HUES48 (cell line): ENCODE measurements at regions not wholly inside any gene's neighbourhood (a gene's known extent, or its start where the extent isn't known, plus 50 kb on each side); places are given as distances from the start of the nearest gene placed in this dataset.

Experiments
- H3K27ac ChIP-seq: one replicate; pipeline ENCODE4 v1.7.0; 2013; ENCODE audit warnings: low read depth, low read length, inconsistent platforms
- H3K27me3 ChIP-seq: 2 replicates; pipeline ENCODE4 v1.6.1; 2013; ENCODE audit warnings: mild to moderate bottlenecking, low read length; ENCODE audit not compliant: control insufficient read depth, insufficient read depth
- H3K36me3 ChIP-seq: 2 replicates; pipeline ENCODE4 v1.6.1; 2013; ENCODE audit warnings: low read length; ENCODE audit not compliant: control insufficient read depth, insufficient read depth
- H3K4me1 ChIP-seq: 2 replicates; pipeline ENCODE4 v1.6.1; 2013; ENCODE audit warnings: mild to moderate bottlenecking, low read length; ENCODE audit not compliant: control insufficient read depth, insufficient read depth
- H3K4me3 ChIP-seq: 2 replicates; pipeline ENCODE4 v1.5.1; 2013; ENCODE audit warnings: mild to moderate bottlenecking, low read depth, low read length
- H3K9ac ChIP-seq: 2 replicates; pipeline ENCODE4 v1.6.1; 2013; ENCODE audit warnings: mild to moderate bottlenecking, low read depth, low read length, moderate library complexity
- H3K9me3 ChIP-seq: 2 replicates; pipeline ENCODE4 v1.6.1; 2013; ENCODE audit warnings: low read length; ENCODE audit not compliant: control insufficient read depth, insufficient read depth

GRCh38 chr20:52682237-52682636 lies 289.9 kb upstream of the TSHZ2 start:
- Histone ChIP-seq H3K9ac (no peak overlapping the region), H3K4me1 (no peaks in the 10 kb centered on the region), H3K4me3 (no peak overlapping the region), H3K27ac (no peak overlapping the region), H3K36me3 (no peaks in the 10 kb centered on the region), H3K27me3 (no peaks in the 10 kb centered on the region), H3K9me3 (no peaks in the 10 kb centered on the region)

GRCh38 chr20:52681288-52681687 lies 290.9 kb upstream of the TSHZ2 start:
- no peaks in the 10 kb centered on the region for H3K27me3 ChIP-seq
- no peaks in the 10 kb centered on the region for H3K9me3 ChIP-seq
- H3K9ac ChIP-seq = no peak overlapping the region
- H3K36me3 ChIP-seq = no peaks in the 10 kb centered on the region
- peaks cover 3% of the 10 kb centered on the region for H3K4me1 ChIP-seq
- no peak overlapping the region for H3K4me3 ChIP-seq
- H3K27ac ChIP-seq = no peak overlapping the region

GRCh38 chr20:52677216-52677615 lies 294.9 kb upstream of the TSHZ2 start:
- Histone ChIP-seq H3K27me3 (no peaks in the 10 kb centered on the region), H3K9me3 (no peaks in the 10 kb centered on the region), H3K9ac (no peak overlapping the region), H3K36me3 (no peaks in the 10 kb centered on the region), H3K4me3 (no peak overlapping the region), H3K27ac (no peak overlapping the region), H3K4me1 (peaks cover 15% of the 10 kb centered on the region)

- H3K9ac ChIP-seq = no peak overlapping the region
- H3K27me3 ChIP-seq = no peaks in the 10 kb centered on the region
- no peaks in the 10 kb centered on the region for H3K36me3 ChIP-seq
- no peaks in the 10 kb centered on the region for H3K9me3 ChIP-seq
- peaks cover 15% of the 10 kb centered on the region for H3K4me1 ChIP-seq
- no peak overlapping the region for H3K27ac ChIP-seq
- no peak overlapping the region for H3K4me3 ChIP-seq
Measured at GRCh38 chr20:52676283-52676995, 295.7 kb upstream of the TSHZ2 start.

GRCh38 chr20:52675375-52675774 lies 296.8 kb upstream of the TSHZ2 start:
- Histone ChIP-seq H3K36me3 (no peaks in the 10 kb centered on the region), H3K27ac (no peak overlapping the region), H3K27me3 (no peaks in the 10 kb centered on the region)

GRCh38 chr20:52668626-52669025 lies 303.5 kb upstream of the TSHZ2 start:
- Histone ChIP-seq H3K27me3 (no peaks in the 10 kb centered on the region), H3K4me1 (no peaks in the 10 kb centered on the region), H3K27ac (no peak overlapping the region), H3K4me3 (no peak overlapping the region), H3K9ac (no peak overlapping the region), H3K36me3 (no peaks in the 10 kb centered on the region), H3K9me3 (no peaks in the 10 kb centered on the region)

More at GRCh38 chr20:52675375-52675774, 296.8 kb upstream of the TSHZ2 start:
- Histone ChIP-seq H3K9me3 (no peaks in the 10 kb centered on the region), H3K4me3 (no peak overlapping the region), H3K9ac (no peak overlapping the region), H3K4me1 (peaks cover 15% of the 10 kb centered on the region)

GRCh38 chr20:52667358-52667757 lies 304.8 kb upstream of the TSHZ2 start:
- no peaks in the 10 kb centered on the region for H3K27me3 ChIP-seq
- H3K36me3 ChIP-seq = no peaks in the 10 kb centered on the region
- no peaks in the 10 kb centered on the region for H3K9me3 ChIP-seq
- no peaks in the 10 kb centered on the region for H3K4me1 ChIP-seq
- no peak overlapping the region for H3K27ac ChIP-seq
- H3K9ac ChIP-seq = no peak overlapping the region
- H3K4me3 ChIP-seq = no peak overlapping the region

GRCh38 chr20:52665441-52665840 lies 306.7 kb upstream of the TSHZ2 start:
- Histone ChIP-seq H3K9me3 (no peaks in the 10 kb centered on the region), H3K4me1 (no peaks in the 10 kb centered on the region), H3K36me3 (no peaks in the 10 kb centered on the region), H3K27ac (no peak overlapping the region), H3K4me3 (no peak overlapping the region), H3K27me3 (no peaks in the 10 kb centered on the region), H3K9ac (no peak overlapping the region)

- Histone ChIP-seq H3K4me3 (no peak overlapping the region), H3K9ac (no peak overlapping the region), H3K27ac (no peak overlapping the region), H3K4me1 (no peaks in the 10 kb centered on the region), H3K9me3 (no peaks in the 10 kb centered on the region), H3K36me3 (no peaks in the 10 kb centered on the region), H3K27me3 (no peaks in the 10 kb centered on the region)
Measured at GRCh38 chr20:52655395-52655794, 316.8 kb upstream of the TSHZ2 start.

GRCh38 chr20:52654567-52654966 lies 317.6 kb upstream of the TSHZ2 start:
- Histone ChIP-seq H3K4me3 (no peak overlapping the region), H3K36me3 (no peaks in the 10 kb centered on the region), H3K9me3 (no peaks in the 10 kb centered on the region)

GRCh38 chr20:52652271-52652670 lies 319.9 kb upstream of the TSHZ2 start:
- no peak overlapping the region for H3K4me3 ChIP-seq
- no peaks in the 10 kb centered on the region for H3K9me3 ChIP-seq
- H3K27me3 ChIP-seq = no peaks in the 10 kb centered on the region
- no peak overlapping the region for H3K9ac ChIP-seq
- H3K4me1 ChIP-seq = no peaks in the 10 kb centered on the region
- no peak overlapping the region for H3K27ac ChIP-seq
- no peaks in the 10 kb centered on the region for H3K36me3 ChIP-seq

More at GRCh38 chr20:52654567-52654966, 317.6 kb upstream of the TSHZ2 start:
- H3K27ac ChIP-seq = no peak overlapping the region
- H3K27me3 ChIP-seq = no peaks in the 10 kb centered on the region
- H3K4me1 ChIP-seq = no peaks in the 10 kb centered on the region
- H3K9ac ChIP-seq = no peak overlapping the region
